A673 (cell line): ENCODE measurements at regions not wholly inside any gene's neighbourhood (a gene's known extent, or its start where the extent isn't known, plus 50 kb on each side); places are given as distances from the start of the nearest gene placed in this dataset.

Source experiments
- BruUV-seq: library from RNA; stranded (reverse); fragments of 400-500 nt; replicated peaks from 2 replicates; lab custom pipeline; 2021; lab: Mats Ljungman, UMichigan
- CTCF ChIA-PET: fragments of 300-600 bp; sonication (Branson Sonifier 250); formaldehyde crosslinking; loops from one replicate; lab custom pipeline; 2022; ENCODE audit warnings: antibody characterized with exemption; lab: Charles Lee
- POLR2A ChIA-PET: fragments of 300-600 bp; sonication (Branson Sonifier 250); formaldehyde crosslinking; loops from one replicate; lab custom pipeline; 2022; ENCODE audit warnings: antibody characterized with exemption; ENCODE audit not compliant: low non-redundant PET; lab: Charles Lee
- DNase-seq: peaks from one replicate; pipeline ENCODE4 v3.0.0-alpha.2; 2015; ENCODE audit warnings: low spot score
- H3K27ac ChIP-seq: fragments of 200-600 bp; sonication (generic); 2 replicates; pipeline ENCODE4 v1.5.1; 2016; ENCODE audit warnings: mixed run types, low read depth, mild to moderate bottlenecking, mixed read lengths, antibody characterized with exemption, low read length; ENCODE audit not compliant: poor library complexity, severe bottlenecking
- H3K27me3 ChIP-seq: fragments of 200-600 bp; sonication (generic); replicated peaks from 2 replicates; pipeline ENCODE4 v1.6.1; 2017; ENCODE audit warnings: mixed run types, low read depth, mild to moderate bottlenecking, mixed read lengths, antibody characterized with exemption, low read length; ENCODE audit not compliant: insufficient read depth, poor library complexity
- H3K36me3 ChIP-seq: fragments of 200-600 bp; sonication (generic); 2 replicates; pipeline ENCODE4 v1.6.1; 2016; ENCODE audit warnings: mixed run types, mild to moderate bottlenecking, mixed read lengths, antibody characterized with exemption, low read length; ENCODE audit not compliant: insufficient read depth, poor library complexity, severe bottlenecking
- H3K4me1 ChIP-seq: fragments of 200-600 bp; sonication (generic); 2 replicates; pipeline ENCODE4 v1.6.1; 2017; ENCODE audit warnings: mixed run types, mild to moderate bottlenecking, mixed read lengths, antibody characterized with exemption, low read length; ENCODE audit not compliant: insufficient read depth, poor library complexity, severe bottlenecking
- H3K4me3 ChIP-seq: fragments of 200-600 bp; sonication (generic); 2 replicates; pipeline ENCODE4 v1.5.1; 2016; ENCODE audit warnings: low read depth, mixed run types, mild to moderate bottlenecking, mixed read lengths, low read length; ENCODE audit not compliant: poor library complexity, severe bottlenecking
- H3K9me3 ChIP-seq: fragments of 200-600 bp; sonication (generic); 2 replicates; pipeline ENCODE4 v1.6.1; 2016; ENCODE audit warnings: mixed run types, low read depth, mild to moderate bottlenecking, mixed read lengths, antibody characterized with exemption, low read length; ENCODE audit not compliant: poor library complexity, severe bottlenecking
- EZH2 ChIP-seq: fragments of 200-600 bp; sonication (generic); IDR thresholded peaks from 2 replicates; pipeline ENCODE4 v1.6.1; 2017; ENCODE audit warnings: borderline replicate concordance, low read depth, mild to moderate bottlenecking, mixed read lengths, antibody characterized with exemption, low read length; ENCODE audit not compliant: poor library complexity, severe bottlenecking
- intact Hi-C: fragments of 100-400 bp; cut with micrococcal nuclease; formaldehyde crosslinking; loops from one replicate; pipeline ENCODE4 v1.10.0; 2022; ENCODE audit not compliant: unreplicated experiment
- TF ChIP-seq, protein P1 (sequence below): fragments of 300-800, 200-600 bp; sonication (generic); conservative IDR thresholded peaks from 2 replicates; pipeline ENCODE4 v1.5.1; 2017; ENCODE audit warnings: low read depth, mild to moderate bottlenecking, antibody characterized with exemption, low read length, moderate library complexity, mixed read lengths

GRCh38 chr5:125506124-125506523 is 759.7 kb upstream of the ZNF608 start:
- CTCF ChIA-PET: no interaction called here
- intact Hi-C loops: no loop called here
- TF ChIP-seq EZH2: no peak
- TF ChIP-seq, protein P1, sequence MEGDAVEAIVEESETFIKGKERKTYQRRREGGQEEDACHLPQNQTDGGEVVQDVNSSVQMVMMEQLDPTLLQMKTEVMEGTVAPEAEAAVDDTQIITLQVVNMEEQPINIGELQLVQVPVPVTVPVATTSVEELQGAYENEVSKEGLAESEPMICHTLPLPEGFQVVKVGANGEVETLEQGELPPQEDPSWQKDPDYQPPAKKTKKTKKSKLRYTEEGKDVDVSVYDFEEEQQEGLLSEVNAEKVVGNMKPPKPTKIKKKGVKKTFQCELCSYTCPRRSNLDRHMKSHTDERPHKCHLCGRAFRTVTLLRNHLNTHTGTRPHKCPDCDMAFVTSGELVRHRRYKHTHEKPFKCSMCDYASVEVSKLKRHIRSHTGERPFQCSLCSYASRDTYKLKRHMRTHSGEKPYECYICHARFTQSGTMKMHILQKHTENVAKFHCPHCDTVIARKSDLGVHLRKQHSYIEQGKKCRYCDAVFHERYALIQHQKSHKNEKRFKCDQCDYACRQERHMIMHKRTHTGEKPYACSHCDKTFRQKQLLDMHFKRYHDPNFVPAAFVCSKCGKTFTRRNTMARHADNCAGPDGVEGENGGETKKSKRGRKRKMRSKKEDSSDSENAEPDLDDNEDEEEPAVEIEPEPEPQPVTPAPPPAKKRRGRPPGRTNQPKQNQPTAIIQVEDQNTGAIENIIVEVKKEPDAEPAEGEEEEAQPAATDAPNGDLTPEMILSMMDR: no peak

DNA sequence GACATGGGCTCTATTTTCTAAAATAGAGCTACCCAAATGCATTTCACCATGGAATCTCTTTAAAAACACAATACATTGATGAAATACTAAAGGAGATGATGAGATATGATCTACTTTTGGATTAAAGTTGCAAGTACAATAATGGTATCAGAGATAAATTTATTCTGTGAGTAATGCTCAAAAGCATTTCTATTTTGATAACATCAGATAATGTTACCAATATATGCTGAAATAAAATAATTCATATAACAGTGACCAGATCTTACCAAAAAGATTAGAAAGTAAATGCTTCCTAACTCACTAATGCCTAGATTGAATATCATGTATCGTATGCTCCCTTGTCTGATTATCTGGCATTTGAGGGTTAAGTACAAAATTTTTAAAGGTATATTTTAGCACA is 761.8 kb upstream of the ZNF608 start:
- no peak for TF ChIP-seq EZH2
- TF ChIP-seq, protein P1: no peak
- CTCF ChIA-PET: no interaction called here
- BruUV-seq: no TSS peak
- Histone ChIP-seq H3K4me3 (no peak overlapping the region), H3K9me3 (no peaks in the 10 kb centered on the region), H3K27me3 (no peaks in the 10 kb centered on the region), H3K27ac (no peak overlapping the region), H3K4me1 (no peaks in the 10 kb centered on the region), H3K36me3 (no peaks in the 10 kb centered on the region)
- intact Hi-C loops: no loop called here
- no peak for DNase-seq
- POLR2A ChIA-PET: no interaction called here

More at GRCh38 chr5:125506124-125506523, 759.7 kb upstream of the ZNF608 start:
- Histone ChIP-seq H3K36me3 (no peaks in the 10 kb centered on the region), H3K9me3 (no peaks in the 10 kb centered on the region), H3K27me3 (no peaks in the 10 kb centered on the region), H3K4me3 (no peak overlapping the region), H3K27ac (no peak overlapping the region), H3K4me1 (no peaks in the 10 kb centered on the region)
- POLR2A ChIA-PET: no interaction called here
- DNase-seq: no peak
- no TSS peak for BruUV-seq

- no TSS peak for BruUV-seq
- no peaks in the 10 kb centered on the region for H3K27me3 ChIP-seq
- no peaks in the 10 kb centered on the region for H3K9me3 ChIP-seq
- no peaks in the 10 kb centered on the region for H3K36me3 ChIP-seq
- no peak overlapping the region for H3K27ac ChIP-seq
- POLR2A ChIA-PET: no interaction called here
- H3K4me1 ChIP-seq: no peaks in the 10 kb centered on the region
- TF ChIP-seq EZH2: no peak
- TF ChIP-seq, protein P1: no peak
- no peak for DNase-seq
- CTCF ChIA-PET: no interaction called here
- no peak overlapping the region for H3K4me3 ChIP-seq
- intact Hi-C loops: no loop called here
Measured at GRCh38 chr5:125510651-125511050, 764.2 kb upstream of the ZNF608 start.
